ENCODE measurements at regions not wholly inside any gene's neighbourhood (a gene's known extent, or its start where the extent isn't known, plus 50 kb on each side); places are given as distances from the start of the nearest gene placed in this dataset.

- no peaks in the 10 kb centered on the region for H3K9me3 ChIP-seq
- H3K27me3 ChIP-seq, result no peaks in the 10 kb centered on the region
- DNase-seq, result no peak
- intact Hi-C loops (cut with DNase I; ENCODE audit: low total_unique reads), result no loop called here
- H3K4me3 ChIP-seq, result no peak overlapping the region
- H3K4me1 ChIP-seq, result no peaks in the 10 kb centered on the region
- TF ChIP-seq POLR2A (IDR thresholded peaks at IDR 0.05), result no peak
- TF ChIP-seq CTCF (IDR thresholded peaks at IDR 0.05), result no peak
- no peaks in the 10 kb centered on the region for H3K36me3 ChIP-seq
- no peak overlapping the region for H3K27ac ChIP-seq
Observed at GRCh38 chr21:21816778-21817177, 818.6 kb downstream of the NCAM2 start.

DNA sequence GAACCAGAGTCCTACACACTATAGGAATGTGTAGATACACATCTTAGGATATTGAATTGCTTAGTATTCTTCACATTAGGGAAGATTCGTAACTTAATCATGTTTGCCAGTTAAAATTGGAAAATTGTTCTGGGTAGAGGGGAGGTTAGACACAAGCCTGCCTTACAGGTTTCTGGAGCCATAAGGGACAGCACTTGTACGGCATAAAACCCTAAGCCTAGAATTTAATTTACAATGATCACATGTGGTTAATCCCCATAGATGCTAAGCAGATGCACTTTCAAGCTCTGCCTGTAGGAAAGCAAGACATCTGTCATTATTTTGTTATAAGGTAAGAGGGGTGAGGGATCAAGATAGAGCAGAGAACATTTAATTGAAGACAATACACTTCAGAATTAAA is 820.7 kb downstream of the NCAM2 start:
- Histone ChIP-seq H3K4me1 (no peaks in the 10 kb centered on the region), H3K27ac (no peak overlapping the region), H3K4me3 (no peak overlapping the region), H3K27me3 (no peaks in the 10 kb centered on the region), H3K9me3 (no peaks in the 10 kb centered on the region), H3K36me3 (no peaks in the 10 kb centered on the region)
- no peak for TF ChIP-seq CTCF (IDR thresholded peaks at IDR 0.05)
- no peak for TF ChIP-seq POLR2A (IDR thresholded peaks at IDR 0.05)
- DNase-seq, result no peak
- intact Hi-C loops (cut with DNase I; ENCODE audit: low total_unique reads), result no loop called here

DNA sequence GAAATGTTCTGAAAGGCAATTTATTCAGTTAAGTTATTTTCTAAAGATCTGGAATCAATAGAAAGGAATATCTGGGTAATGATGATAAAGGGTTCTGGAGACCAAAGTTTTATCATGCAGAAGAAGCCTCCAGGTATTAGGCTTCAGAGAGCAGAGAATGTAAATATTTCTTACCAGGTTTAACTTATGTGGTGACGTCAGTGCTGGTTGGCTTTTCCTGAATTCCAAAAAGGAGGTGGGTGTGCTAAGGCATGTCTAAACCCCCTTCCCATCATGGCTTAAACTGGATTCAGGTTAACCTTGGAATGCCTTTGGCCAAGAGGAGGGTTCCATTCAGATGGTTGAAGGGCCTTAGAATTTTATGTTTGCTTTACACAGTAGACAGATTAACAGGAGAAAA is 829.9 kb downstream of the NCAM2 start:
- Histone ChIP-seq H3K9me3 (no peaks in the 10 kb centered on the region), H3K27me3 (no peaks in the 10 kb centered on the region), H3K27ac (no peak overlapping the region), H3K4me3 (no peak overlapping the region), H3K36me3 (no peaks in the 10 kb centered on the region), H3K4me1 (no peaks in the 10 kb centered on the region)
- intact Hi-C loops (cut with DNase I; ENCODE audit: low total_unique reads), result no loop called here
- TF ChIP-seq POLR2A (IDR thresholded peaks at IDR 0.05) (no peak), CTCF (IDR thresholded peaks at IDR 0.05) (no peak)
- DNase-seq, result no peak

- DNase-seq, result no peak
- no peaks in the 10 kb centered on the region for H3K27me3 ChIP-seq
- H3K36me3 ChIP-seq, result no peaks in the 10 kb centered on the region
- TF ChIP-seq CTCF (IDR thresholded peaks at IDR 0.05) (no peak), POLR2A (IDR thresholded peaks at IDR 0.05) (no peak)
- intact Hi-C loops (cut with DNase I; ENCODE audit: low total_unique reads), result no loop called here
- no peaks in the 10 kb centered on the region for H3K9me3 ChIP-seq
- no peaks in the 10 kb centered on the region for H3K4me1 ChIP-seq
- H3K4me3 ChIP-seq, result no peak overlapping the region
- no peak overlapping the region for H3K27ac ChIP-seq
Observed at GRCh38 chr21:21831036-21831435, 832.8 kb downstream of the NCAM2 start.

DNA sequence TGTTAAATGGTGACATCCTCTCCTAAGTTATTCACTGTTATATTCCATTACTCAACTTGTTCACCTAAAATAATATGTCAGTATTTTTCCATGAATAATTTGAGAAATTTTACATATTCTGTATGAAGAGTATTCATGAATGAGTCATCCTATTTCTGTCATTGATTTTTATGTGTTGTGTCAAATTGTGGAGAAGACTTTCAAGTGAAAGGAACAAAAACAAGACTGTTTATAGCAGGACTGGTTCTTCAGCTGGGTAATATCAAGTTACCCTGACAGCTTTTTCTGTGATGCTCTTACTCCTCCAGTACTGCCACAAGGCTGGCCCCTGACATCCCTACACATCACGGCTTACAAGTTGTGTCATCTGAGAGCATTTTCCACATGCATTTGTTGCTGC is 847.7 kb downstream of the NCAM2 start:
- Histone ChIP-seq H3K4me1 (no peaks in the 10 kb centered on the region), H3K27ac (no peak overlapping the region), H3K27me3 (no peaks in the 10 kb centered on the region), H3K4me3 (no peak overlapping the region), H3K9me3 (no peaks in the 10 kb centered on the region), H3K36me3 (no peaks in the 10 kb centered on the region)
- TF ChIP-seq POLR2A (IDR thresholded peaks at IDR 0.05), result no peak
- no peak for TF ChIP-seq CTCF (IDR thresholded peaks at IDR 0.05)
- DNase-seq, result no peak
- intact Hi-C loops (cut with DNase I; ENCODE audit: low total_unique reads), result no loop called here

All from uterus (tissue), 3 donors.